SU-DHL-6 (cell line): ENCODE measurements at regions not wholly inside any gene's neighbourhood (a gene's known extent, or its start where the extent isn't known, plus 50 kb on each side); places are given as distances from the start of the nearest gene placed in this dataset.

Experiments
- EZH2phosphoT487 ChIP-seq: fragments of 200-600 bp; sonication (generic), shearing (Covaris generic); conservative IDR thresholded peaks from 2 replicates; pipeline ENCODE4 v1.6.1; 2018; ENCODE audit warnings: mild to moderate bottlenecking, antibody characterized with exemption, low read length, moderate library complexity, mixed read lengths
- TF ChIP-seq, protein P1 (sequence below): fragments of 200-600 bp; sonication (generic); IDR thresholded peaks from one replicate; pipeline ENCODE4 v1.5.1; 2017; ENCODE audit warnings: antibody characterized with exemption, mild to moderate bottlenecking, low read length, moderate library complexity; ENCODE audit not compliant: insufficient read depth, poor library complexity, severe bottlenecking

DNA sequence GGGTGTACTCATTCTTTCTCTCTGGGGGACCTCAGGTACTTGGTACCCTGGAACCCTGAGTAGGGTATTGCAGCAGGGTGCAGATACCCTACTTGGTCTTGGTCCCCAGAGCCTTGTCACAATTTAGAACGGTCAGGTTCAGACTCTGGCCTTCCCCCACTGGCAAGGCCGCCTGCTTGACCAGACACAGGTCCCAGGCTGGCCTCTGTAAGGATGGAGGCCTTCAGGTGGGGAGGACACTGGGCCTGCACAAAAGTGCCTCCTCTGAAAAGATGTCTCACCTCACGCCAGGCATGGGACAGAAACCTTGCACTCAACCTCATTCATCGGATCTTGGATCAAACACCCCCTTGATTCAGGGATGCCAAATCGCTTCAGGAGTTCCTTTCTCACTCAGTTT is 158.4 kb downstream of the KLF13 start:
- TF ChIP-seq, protein P1, sequence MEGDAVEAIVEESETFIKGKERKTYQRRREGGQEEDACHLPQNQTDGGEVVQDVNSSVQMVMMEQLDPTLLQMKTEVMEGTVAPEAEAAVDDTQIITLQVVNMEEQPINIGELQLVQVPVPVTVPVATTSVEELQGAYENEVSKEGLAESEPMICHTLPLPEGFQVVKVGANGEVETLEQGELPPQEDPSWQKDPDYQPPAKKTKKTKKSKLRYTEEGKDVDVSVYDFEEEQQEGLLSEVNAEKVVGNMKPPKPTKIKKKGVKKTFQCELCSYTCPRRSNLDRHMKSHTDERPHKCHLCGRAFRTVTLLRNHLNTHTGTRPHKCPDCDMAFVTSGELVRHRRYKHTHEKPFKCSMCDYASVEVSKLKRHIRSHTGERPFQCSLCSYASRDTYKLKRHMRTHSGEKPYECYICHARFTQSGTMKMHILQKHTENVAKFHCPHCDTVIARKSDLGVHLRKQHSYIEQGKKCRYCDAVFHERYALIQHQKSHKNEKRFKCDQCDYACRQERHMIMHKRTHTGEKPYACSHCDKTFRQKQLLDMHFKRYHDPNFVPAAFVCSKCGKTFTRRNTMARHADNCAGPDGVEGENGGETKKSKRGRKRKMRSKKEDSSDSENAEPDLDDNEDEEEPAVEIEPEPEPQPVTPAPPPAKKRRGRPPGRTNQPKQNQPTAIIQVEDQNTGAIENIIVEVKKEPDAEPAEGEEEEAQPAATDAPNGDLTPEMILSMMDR: no peak
- TF ChIP-seq EZH2phosphoT487: no peak
